Umbilical cord (tissue), 1 donor: ENCODE measurements at regions not wholly inside any gene's neighbourhood (a gene's known extent, or its start where the extent isn't known, plus 50 kb on each side); places are given as distances from the start of the nearest gene placed in this dataset.
"Not testable (repeated sequence)": the region's sequence is repeated elsewhere in the genome, so short reads cannot be mapped to it uniquely, and the experiment has no call there.

ENCODE experiments used
- DNase-seq: peaks from one replicate; pipeline ENCODE4 v3.0.0-alpha.2; 2015; ENCODE audit warnings: low spot score

- DNase-seq, result no peak
Observed at GRCh38 chr16:55061126-55061525, 130.5 kb downstream of the IRX5 start.

- DNase-seq, result no peak
Observed at GRCh38 chr16:55062442-55062841, 131.8 kb downstream of the IRX5 start.

GRCh38 chr16:55072976-55073375 lies 142.3 kb downstream of the IRX5 start:
- no peak for DNase-seq

- DNase-seq, result no peak
Observed at GRCh38 chr16:55073830-55074229, 143.2 kb downstream of the IRX5 start.

- not testable (repeated sequence) for DNase-seq
Observed at GRCh38 chr16:55075208-55075607, 144.5 kb downstream of the IRX5 start.

GRCh38 chr16:55076053-55076452 lies 145.4 kb downstream of the IRX5 start:
- no peak for DNase-seq

GRCh38 chr16:55077266-55077665 lies 146.6 kb downstream of the IRX5 start:
- DNase-seq, result no peak

GRCh38 chr16:55078153-55078552 lies 147.5 kb downstream of the IRX5 start:
- DNase-seq, result no peak

GRCh38 chr16:55078699-55079410 lies 148.2 kb downstream of the IRX5 start:
- DNase-seq, result peak; percentile 11

- no peak for DNase-seq
Observed at GRCh38 chr16:55081622-55082590, 151.2 kb downstream of the IRX5 start.

GRCh38 chr16:55082591-55082976 lies 151.9 kb downstream of the IRX5 start:
- DNase-seq, result peak; percentile 57

- no peak for DNase-seq
Observed at GRCh38 chr16:55083052-55083451, 152.4 kb downstream of the IRX5 start.

GRCh38 chr16:55088098-55088497 lies 157.4 kb downstream of the IRX5 start:
- no peak for DNase-seq

- DNase-seq, result no peak
Observed at GRCh38 chr16:55089600-55089999, 158.9 kb downstream of the IRX5 start.

- no peak for DNase-seq
Observed at GRCh38 chr16:55091213-55091870, 160.7 kb downstream of the IRX5 start.

- DNase-seq, result no peak
Observed at GRCh38 chr16:55091871-55092230, 161.2 kb downstream of the IRX5 start.

GRCh38 chr16:55100100-55100499 lies 169.4 kb downstream of the IRX5 start:
- no peak for DNase-seq

- peak; percentile 83 for DNase-seq
Observed at GRCh38 chr16:55101026-55101425, 170.4 kb downstream of the IRX5 start.

GRCh38 chr16:55102077-55102476 lies 171.4 kb downstream of the IRX5 start:
- no peak for DNase-seq

GRCh38 chr16:55102531-55102930 lies 171.9 kb downstream of the IRX5 start:
- no peak for DNase-seq

- DNase-seq, result no peak
Observed at GRCh38 chr16:55107851-55108250, 177.2 kb downstream of the IRX5 start.

GRCh38 chr16:55113210-55113609 lies 182.5 kb downstream of the IRX5 start:
- peak; percentile 57 for DNase-seq
